ENCODE measurements at regions not wholly inside any gene's neighbourhood (a gene's known extent, or its start where the extent isn't known, plus 50 kb on each side); places are given as distances from the start of the nearest gene placed in this dataset.
"Not testable (repeated sequence)": the region's sequence is repeated elsewhere in the genome, so short reads cannot be mapped to it uniquely, and the experiment has no call there.

DNA sequence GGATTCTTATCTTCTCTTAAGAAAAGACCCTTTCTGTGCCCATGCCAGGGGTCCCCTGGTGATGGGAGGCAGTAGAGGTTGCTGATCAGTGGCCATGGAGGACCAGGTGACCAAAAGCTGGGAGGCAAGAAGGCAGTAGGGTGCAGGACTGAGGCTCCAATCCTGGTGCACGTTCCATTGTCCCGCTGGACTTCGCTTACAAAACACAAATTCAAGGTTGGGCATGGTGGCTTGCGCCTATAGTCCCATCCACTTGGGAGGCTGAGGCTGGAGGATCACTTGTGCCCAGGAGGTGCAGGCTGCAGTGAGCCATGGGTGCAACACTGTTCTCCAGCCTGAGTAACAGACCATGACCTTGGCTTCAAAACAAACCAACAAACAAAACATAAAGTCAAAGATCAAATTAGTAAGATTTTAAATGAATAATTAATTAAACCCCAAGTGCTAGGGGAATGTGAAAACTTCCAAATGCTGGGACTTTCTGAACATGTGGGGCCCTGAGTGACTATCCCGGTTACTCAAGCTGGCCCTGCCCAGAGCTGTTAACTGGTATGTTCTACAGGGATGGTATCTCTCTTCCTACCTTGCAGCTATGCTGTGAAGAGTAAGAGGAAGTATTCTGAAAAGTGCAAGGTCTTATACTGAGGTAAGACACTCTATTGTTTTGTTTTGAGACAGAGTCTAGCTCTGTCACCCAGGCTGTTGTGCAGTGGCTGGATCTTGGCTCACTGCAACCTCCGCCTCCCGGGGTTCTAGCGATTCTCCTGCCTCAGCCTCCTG is 97.6 kb downstream of the LYZL2 start:
- no peak for DNase-seq

DNA sequence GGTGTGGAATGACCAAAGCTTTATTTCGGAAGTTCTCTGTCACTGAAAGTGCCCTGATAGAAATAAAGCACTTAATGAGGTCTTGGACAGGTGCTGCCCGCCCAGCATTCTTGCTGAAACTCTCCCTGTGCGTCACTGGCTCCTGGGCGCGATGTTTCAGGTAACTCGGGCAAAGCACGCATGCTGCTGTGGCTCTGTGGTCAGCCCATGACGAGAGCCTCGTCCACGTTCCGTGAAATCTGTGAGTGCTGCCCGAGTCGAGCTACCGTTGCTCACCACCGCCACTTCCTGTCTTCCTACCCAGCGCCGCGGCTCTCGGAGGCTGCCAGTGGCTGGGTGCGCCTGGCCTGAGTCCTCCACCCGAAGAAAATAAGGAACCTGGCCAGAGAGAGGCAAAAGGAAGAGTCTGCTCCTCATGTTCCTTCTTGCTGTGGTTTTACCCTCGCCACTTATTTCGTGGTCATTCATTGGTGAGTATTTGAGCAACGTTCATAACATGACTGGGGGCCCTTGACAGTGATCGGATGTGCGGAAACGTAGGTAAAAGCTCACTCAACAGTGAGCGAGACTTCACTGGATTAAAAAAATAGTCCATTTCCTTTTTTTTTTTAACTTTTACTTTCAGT is 95.5 kb downstream of the MAP3K8 start:
- DNase-seq = peak; percentile 88

DNA sequence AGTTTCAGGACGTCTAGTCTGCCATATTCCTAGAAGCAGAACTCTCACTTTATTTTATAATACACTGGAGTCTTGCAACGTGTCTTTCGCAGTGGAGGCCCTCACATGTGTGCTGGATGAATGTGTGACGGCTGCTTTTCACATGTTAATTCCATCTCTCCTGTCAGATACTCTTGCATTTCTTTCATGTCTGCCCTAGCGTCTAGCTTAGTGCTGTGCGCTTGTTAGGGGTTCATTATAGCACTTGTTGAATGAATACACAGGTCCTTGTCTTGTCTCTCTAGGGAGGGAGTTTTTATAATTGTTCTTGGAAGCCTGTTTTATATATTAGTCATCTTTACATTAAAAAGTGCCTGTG is 94.4 kb downstream of the MAP3K8 start:
- peak; percentile 33 for DNase-seq

DNA sequence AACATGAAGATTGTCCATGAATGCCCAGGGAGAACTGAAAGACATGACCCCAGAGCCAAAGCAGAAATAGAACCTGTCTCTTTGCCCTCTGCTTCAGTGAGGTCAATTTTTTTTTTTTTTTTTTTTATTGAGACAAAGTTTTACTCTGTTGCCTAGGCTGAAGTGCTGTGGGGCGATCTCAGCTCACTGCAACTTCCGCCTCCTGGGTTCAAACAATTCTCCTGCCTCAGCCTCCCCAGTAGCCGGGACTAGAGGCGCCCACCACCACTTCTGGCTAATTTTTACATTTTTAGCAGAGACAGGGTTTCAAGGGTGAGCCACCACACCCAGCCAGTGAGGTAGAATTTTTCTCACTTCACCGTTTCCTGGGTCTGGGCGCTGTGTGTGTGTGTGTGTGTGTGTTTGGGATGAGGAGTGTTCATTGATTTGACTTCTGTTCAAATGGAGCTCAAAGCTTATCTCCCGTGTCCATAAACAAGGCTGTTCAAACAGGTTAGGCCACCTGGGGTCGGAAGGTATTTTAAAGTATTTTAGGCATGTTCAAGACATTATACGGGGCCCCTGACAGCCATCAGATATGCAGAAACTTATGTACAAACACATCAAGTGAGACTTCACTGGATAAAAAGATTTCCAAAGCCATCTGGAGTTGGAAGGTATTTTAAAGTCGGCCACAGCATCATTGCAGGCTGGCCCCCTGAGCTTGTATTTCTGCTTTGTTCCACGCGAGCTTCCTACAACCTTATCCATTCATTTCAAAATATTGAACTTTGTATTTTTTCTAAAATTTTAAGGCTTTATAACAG is 93.8 kb downstream of the MAP3K8 start:
- DNase-seq = no peak

DNA sequence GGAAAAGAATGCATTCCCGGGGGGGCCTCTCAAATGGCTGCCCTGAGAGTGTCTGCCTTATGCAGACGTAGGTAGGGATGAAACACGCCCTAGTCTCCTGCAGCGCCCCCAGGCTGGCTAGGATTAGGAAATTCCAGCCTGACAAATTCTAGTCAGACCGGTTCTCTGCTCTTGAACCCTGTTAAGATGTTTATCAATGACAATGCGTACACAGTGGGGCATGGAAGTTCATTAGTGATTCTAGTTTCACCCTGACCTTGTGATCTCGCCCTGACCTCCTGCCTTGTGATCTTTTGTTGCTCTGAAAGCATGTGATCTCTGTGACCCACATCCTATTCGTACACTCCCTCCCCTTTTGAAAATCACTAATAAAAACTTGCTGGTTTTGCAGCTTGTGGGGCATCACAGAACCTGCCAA is 88.7 kb downstream of the MAP3K8 start:
- not testable (repeated sequence) for DNase-seq

DNA sequence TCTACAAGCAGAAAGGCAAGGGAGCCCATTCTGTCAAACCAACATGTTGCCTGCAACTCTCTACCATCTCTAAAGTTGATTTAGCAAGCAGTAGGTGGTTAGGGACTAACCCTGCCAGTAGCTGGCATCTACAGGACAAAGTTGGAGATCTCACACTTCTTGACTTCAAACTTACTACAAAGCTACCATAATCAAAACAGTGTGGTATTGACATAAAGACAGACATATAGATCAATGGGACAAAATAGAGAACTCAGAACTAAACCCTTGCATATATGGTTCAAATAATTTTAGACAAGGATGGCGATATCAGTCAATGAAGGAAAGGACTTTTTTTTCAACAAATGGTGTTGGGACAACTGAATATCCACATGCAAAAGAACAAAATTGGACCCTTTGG is 84.9 kb downstream of the MAP3K8 start:
- DNase-seq = no peak
